ENCODE measurements at regions not wholly inside any gene's neighbourhood (a gene's known extent, or its start where the extent isn't known, plus 50 kb on each side); places are given as distances from the start of the nearest gene placed in this dataset.
"Not testable (repeated sequence)": the region's sequence is repeated elsewhere in the genome, so short reads cannot be mapped to it uniquely, and the experiment has no call there.

DNA sequence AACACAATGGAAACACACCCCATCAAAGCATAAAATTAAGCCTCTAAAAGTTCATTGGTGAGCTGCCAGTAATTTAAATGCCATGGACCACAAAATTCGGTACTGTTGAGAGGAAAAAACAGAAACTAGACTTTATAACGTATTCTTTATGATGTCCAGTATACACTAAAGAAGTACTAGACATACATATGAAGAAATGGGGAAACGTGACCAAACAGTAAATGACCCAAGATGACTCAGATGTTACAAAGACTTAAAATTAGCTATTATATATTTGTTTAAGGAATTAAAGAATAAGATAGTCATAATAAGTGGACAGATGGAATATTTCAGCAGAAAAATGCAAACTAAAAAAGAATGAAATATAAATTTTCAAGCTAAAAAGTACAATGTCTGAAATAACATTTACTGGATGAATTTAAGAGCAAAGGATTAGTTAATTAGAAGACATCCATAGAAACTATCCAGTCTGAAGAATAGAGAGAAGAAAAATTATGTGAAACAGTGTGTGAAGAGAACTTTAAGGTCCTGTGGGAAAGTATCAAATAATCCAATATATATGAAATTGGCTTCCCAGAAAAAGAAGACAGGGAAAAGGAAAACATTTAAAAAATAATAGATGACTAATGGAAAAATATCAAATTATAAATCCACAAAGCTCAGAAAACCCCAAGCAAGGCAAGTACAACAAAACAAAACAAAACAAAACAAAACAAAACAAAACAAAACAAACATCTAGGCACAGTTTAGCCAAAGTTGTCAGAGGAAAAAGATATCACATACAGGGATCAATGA, 69.4 kb downstream of the SAMD9 start:
- no peak for DNase-seq (ENCODE audit: low spot score)

GRCh38 chr7:93047514-93048099, 70.2 kb downstream of the SAMD9 start:
- no peak for DNase-seq (ENCODE audit: low spot score)

DNA sequence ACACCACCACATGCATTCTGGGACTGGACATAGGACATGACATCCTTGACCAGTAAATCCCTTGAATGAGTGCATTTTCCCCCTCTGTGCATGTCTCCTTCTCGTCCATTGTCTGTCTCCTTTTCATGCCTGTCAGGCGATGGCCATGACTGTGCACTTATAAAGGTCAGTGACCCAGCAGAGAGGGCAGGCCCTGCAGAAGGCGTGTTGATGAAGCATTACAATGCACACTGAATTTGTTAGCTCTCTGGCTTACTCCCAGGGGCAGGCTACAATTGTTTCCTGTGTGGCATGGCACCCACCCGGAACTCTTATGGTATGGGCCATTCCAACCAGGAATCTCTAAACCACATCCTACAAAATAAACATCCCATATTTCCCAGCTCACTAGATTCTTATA, 71.1 kb downstream of the SAMD9 start:
- DNase-seq (ENCODE audit: low spot score), result no peak

DNA sequence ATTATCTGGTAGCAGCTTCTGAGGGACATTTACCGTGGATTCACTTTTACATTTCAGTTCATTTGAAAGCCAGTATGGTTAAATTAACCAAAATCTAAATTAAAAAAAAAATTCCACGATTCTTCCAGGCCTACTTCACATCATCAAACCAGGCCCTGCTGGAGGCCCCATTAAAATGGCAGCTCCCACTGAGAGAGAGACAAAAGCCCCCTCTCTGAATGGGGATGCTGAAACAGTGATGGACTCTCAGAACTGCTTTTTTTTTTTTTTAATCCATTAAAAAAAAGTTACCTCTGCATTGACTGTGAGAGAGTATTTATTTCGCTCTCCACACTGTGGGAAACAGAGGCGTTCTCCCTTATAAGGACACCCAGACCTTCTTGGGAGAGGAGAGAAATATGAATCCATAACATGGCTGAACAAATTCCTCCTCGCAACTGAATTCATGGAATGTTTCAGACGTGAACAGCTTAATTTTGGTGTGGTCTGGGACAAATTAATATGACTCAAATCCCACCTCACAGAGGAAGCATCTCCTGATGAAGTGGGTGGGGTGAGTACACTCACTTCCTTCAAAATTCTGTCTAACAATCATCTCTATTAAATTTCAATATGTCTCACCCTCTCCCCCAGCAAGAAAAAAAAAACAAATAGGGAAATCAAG, 73.5 kb downstream of the SAMD9 start:
- no peak for DNase-seq (ENCODE audit: low spot score)

GRCh38 chr7:93043385-93043985, 74.3 kb downstream of the SAMD9 start:
- no peak for DNase-seq (ENCODE audit: low spot score)

DNA sequence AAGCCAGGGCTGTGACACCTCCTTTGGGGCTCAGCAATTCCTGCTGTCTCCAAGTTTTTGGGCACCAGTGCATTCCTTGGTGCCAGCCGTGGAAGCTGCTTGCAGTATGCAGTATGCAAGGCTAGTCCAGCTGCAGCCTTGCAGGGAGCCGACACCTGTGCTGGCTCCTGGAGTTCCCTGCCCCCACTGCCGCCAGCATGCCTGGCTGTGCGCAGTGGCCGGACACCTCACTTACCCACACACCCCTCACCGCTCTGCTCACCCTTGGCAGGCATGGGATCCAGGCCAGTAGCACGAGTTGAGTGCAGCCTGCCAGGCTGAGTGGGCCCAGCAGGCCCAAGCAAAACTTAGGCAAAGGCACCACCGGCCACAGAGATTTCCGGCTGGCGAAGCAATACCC, 77.4 kb downstream of the SAMD9 start:
- DNase-seq (ENCODE audit: low spot score), result no peak

DNA sequence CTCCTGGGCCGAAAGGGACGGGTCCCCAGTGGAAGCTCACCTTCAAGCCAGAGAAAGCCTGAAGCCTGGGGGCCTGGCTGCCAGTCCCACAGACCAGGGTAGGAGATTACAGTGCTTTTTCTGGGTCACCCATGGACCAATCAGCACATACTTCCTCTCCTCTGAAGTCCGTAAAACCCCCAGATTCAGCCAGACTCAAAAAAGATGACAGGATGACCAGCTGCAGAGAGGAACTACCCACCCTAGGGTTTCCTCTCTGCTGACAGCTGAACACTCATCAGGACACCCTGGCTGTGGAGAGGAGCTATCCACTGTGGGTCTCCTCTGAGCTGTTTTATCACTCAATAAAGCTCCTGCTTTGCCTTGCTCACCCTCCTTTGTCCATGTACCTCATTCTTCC, 78.0 kb downstream of the SAMD9 start:
- DNase-seq (ENCODE audit: low spot score), result no peak

- DNase-seq (ENCODE audit: low spot score), result no peak
Measured at GRCh38 chr7:93039282-93039681, 78.5 kb downstream of the SAMD9 start.

- DNase-seq (ENCODE audit: low spot score), result no peak
Measured at GRCh38 chr7:93036807-93037206, 81.0 kb downstream of the SAMD9 start.

DNA sequence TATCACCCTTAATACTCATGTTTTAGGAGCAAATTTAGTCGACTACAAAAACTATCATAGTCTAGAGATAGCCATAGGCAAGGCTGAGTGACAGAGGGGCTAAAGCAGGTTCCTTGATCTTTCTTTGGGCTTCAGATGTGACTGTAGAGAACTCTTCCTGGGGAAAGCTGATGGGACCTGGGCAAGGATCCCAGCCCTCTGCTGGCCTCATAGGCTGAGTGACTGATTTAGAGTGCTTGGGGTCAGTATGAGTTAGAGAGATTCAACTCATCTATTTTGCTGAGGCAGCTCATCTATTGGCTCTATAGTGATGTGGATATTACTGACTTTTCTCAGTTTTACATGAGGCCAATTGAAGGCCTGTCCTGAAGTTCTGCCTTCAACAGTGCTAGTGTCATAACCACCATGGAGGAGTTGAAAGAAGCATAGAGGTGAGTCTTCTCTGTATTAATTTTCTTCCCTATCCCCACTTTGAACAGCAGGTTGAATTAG, 81.6 kb downstream of the SAMD9 start:
- no peak for DNase-seq (ENCODE audit: low spot score)

- no peak for DNase-seq (ENCODE audit: low spot score)
Measured at GRCh38 chr7:93031795-93032194, 86.0 kb downstream of the SAMD9 start.

GRCh38 chr7:93030605-93031225, 87.1 kb downstream of the SAMD9 start:
- DNase-seq (ENCODE audit: low spot score), result no peak

- no peak for DNase-seq (ENCODE audit: low spot score)
Measured at GRCh38 chr7:93029056-93029455, 88.7 kb downstream of the SAMD9 start.

DNA sequence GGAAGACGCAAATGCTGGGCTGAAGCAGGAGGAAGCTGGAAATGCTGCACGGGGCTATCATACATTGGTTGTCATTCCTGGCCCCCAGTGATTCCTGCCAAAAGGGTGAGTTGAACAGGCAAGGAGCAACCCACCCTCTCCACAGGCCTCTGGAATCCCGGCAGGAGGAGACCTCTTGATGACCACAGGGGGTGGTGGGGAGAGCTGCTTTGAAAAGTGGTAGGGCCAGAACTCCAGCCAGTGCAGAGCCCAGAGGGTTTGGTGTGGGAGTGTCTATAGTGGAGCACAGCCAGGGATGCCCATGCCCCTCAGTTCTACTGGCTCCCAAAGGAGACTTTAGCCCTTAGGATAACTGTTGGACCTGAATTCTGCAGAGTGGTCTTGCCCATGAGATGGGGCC, 89.2 kb downstream of the SAMD9 start:
- DNase-seq (ENCODE audit: low spot score), result no peak

- DNase-seq (ENCODE audit: low spot score), result no peak
Measured at GRCh38 chr7:93027044-93027443, 90.7 kb downstream of the SAMD9 start.

GRCh38 chr7:93026425-93026824, 91.4 kb downstream of the SAMD9 start:
- no peak for DNase-seq (ENCODE audit: low spot score)

DNA sequence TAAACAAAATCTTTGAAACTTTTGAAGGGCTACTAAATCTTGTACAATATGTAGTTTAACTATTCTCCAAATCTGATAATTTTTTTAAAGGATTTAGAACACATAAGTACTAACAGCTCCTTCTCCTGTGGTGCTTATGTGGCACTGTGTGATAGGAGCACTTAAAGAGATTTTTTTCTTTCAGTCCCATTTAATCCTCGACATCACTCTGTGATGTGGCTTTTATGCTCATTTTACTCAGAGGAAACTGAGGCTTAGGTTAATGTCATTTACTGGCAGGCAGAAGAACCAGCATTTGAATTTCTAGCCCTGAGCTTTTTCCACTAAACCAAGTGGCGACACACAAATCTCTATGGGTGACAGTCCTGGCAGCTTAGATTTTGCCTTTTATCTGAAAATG, 92.4 kb downstream of the SAMD9 start:
- DNase-seq (ENCODE audit: low spot score), result no peak

DNA sequence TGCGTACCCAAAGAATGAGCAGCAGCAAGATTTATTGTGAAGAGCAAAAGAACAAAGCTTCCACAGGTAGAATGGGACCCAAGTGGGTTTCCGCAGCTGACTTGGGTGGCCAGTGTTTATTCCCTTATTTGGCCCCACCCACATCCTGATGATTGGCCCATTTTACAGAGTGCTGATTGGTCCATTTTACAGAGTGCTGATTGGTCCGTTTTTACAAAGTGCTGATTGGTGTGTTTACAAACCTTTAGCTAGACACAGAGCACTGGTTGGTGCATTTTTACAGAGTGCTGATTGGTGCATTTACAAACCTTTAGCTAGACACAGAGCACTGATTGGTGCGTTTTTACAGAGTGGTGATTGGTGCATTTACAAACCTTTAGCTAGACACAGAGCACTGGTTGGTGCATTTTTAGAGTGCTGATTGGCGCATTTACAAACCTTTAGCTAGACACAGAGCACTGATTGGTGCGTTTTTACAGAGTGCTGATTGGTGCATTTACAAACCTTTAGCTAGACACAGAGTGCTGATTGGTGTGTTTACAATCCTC, 94.8 kb downstream of the SAMD9 start:
- DNase-seq (ENCODE audit: low spot score), result not testable (repeated sequence)

GRCh38 chr7:93021748-93022147, 96.0 kb downstream of the SAMD9 start:
- no peak for DNase-seq (ENCODE audit: low spot score)

GRCh38 chr7:93018716-93019115, 99.1 kb downstream of the SAMD9 start:
- DNase-seq (ENCODE audit: low spot score), result no peak

- no peak for DNase-seq (ENCODE audit: low spot score)
Measured at GRCh38 chr7:93016681-93017381, 100.9 kb downstream of the SAMD9 start.
